Stimulated activated CD4-positive, alpha-beta T cell treated with anti-CD3 and anti-CD28 coated beads, Interleukin-1b, Interleukin-23, amount 100 ng/mL, for 4 hours (primary cell): ENCODE measurements at regions not wholly inside any gene's neighbourhood (a gene's known extent, or its start where the extent isn't known, plus 50 kb on each side); places are given as distances from the start of the nearest gene placed in this dataset.
"Not testable (repeated sequence)": the region's sequence is repeated elsewhere in the genome, so short reads cannot be mapped to it uniquely, and the experiment has no call there.

Experiments
- DNase-seq, 2 donors: peaks; one replicate each; pipeline ENCODE4 v3.0.0-alpha.2; 2020; ENCODE audit warnings: low read depth in 2 of 2

DNA sequence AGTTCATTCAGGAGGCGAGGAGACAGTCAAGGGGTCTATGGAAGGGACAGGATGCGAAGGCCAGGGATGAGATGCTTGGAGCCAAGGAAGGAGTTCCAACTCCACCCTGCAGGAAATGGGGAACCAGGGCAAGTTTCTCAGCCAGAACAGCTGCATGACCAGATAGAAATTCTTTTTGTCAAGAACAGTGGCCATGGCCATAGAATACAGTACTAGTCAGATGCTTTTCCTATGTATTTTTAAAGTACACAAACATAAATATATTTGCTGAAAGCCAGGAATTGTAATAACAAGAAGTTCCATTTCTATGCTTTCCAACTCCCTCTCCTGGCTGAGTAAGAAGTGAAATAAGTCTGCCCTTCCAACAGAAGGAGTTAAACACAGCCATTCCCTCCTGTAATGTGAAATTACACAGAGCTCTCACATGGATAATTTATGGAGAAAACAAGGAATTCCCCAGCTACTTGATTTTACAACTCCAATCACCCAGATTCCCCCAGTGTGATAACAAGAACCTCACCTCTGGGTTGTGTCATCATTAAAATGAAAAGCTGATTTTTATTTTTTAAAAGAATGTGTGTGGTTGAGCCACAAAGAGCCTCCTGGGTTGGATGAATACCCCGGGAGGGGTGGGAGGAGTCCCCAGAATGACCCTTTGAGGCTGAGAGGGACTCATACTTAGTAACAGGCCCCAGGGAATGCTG is 124.6 kb upstream of the ARHGEF3 start:
- no peak for DNase-seq

GRCh38 chr3:56924700-56925099 is 123.0 kb upstream of the ARHGEF3 start:
- not testable (repeated sequence) for DNase-seq

GRCh38 chr3:56923526-56924224 is 121.9 kb upstream of the ARHGEF3 start:
- DNase-seq, result no peak

GRCh38 chr3:56921573-56922453 is 120.1 kb upstream of the ARHGEF3 start:
- DNase-seq, result no peak

GRCh38 chr3:56919797-56920195 is 118.0 kb upstream of the ARHGEF3 start:
- DNase-seq, result no peak

GRCh38 chr3:56919137-56919796 is 117.5 kb upstream of the ARHGEF3 start:
- no peak for DNase-seq

GRCh38 chr3:56918111-56918568 is 116.4 kb upstream of the ARHGEF3 start:
- peak in 1 of 2 donors; percentile 40 for DNase-seq

GRCh38 chr3:56917361-56918110 is 115.8 kb upstream of the ARHGEF3 start:
- no peak for DNase-seq

- no peak for DNase-seq
Measured at GRCh38 chr3:56916716-56917360, 115.1 kb upstream of the ARHGEF3 start.

GRCh38 chr3:56915966-56916586 is 114.3 kb upstream of the ARHGEF3 start:
- DNase-seq, result peak; percentile 33 to 50

DNA sequence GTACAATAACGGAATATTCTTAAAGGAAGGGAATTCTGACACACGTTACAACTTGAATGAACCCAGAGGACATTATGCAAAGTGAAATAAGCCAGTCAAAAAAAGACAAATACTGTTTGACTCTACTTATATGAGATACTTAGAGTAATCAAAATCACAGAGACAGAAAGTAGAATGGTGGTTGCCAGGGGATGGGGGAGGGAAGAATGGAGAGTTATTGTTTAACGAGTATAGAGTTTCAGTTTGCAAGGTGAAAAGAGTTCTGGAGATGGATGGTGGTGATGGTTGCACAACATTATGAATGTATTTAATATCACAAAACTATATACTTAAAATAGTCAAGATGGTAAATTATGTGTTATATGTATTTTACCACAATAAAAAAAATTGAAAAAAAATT is 112.9 kb upstream of the ARHGEF3 start:
- DNase-seq, result no peak

- no peak for DNase-seq
Measured at GRCh38 chr3:56911363-56911762, 109.6 kb upstream of the ARHGEF3 start.

GRCh38 chr3:56909349-56909748 is 107.6 kb upstream of the ARHGEF3 start:
- DNase-seq, result no peak

GRCh38 chr3:56908004-56908403 is 106.3 kb upstream of the ARHGEF3 start:
- DNase-seq, result no peak

- no peak for DNase-seq
Measured at GRCh38 chr3:56904552-56905215, 102.9 kb upstream of the ARHGEF3 start.

- DNase-seq, result no peak
Measured at GRCh38 chr3:56903231-56903782, 101.6 kb upstream of the ARHGEF3 start.

DNA sequence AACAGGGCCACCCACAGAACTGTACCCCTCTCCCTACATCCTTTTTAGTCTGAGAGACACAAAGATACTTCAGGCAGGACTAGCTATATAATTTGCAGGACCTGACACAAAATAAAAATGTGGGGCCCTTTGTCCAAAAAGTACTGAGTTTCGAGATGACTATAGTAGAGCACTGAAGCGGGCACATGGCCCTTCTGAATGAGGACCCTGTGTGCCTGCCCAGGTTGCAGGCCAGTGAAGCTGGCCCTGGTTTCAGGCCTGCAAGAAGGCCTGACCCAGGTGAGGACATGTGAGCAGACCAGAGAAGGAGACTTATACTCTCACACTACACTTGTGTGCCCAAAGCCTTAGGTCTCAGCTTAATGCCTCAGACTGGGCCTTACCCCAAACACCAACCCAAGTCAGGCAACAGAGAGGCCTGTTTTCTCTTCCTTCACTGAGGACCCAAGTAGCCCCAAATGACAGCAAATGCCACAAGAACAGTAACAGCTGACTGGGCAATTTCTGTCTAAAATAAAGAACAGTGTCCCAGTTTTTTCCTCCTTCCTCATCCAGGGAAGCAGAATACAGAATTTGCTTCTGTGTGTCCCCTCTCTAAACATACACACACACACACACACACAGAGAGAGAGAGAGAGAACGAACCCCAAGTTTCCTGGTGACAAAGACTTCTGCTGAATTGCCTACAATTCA is 100.9 kb upstream of the ARHGEF3 start:
- DNase-seq, result no peak

DNA sequence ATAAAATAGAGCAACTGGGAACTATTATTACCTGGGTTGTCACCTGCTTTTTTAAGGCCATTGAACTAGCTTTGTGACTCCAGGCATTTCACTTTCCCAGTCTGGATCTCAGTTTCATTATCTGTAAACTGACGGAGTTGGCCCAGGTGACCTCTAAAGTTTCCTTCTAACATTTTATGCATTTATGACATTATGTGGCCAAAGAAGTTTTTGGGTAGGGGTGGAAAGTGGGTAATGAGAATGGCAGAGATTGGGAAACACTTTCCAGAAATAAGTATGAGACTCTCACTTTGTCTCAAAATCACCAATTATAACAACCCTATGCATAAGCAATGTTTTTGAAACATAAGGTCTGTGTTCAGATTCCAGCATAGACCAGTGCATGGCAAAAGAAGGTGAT is 99.1 kb upstream of the ARHGEF3 start:
- no peak for DNase-seq

GRCh38 chr3:56899851-56900250 is 98.1 kb upstream of the ARHGEF3 start:
- no peak for DNase-seq
